Panc1 (cell line): ENCODE measurements at regions not wholly inside any gene's neighbourhood (a gene's known extent, or its start where the extent isn't known, plus 50 kb on each side); places are given as distances from the start of the nearest gene placed in this dataset.

Source experiments
- ATAC-seq: fragments of 200-7000 bp; cut with Tn5 transposase; 2 replicates; pipeline ENCODE4 v1.9.1; 2020; ENCODE audit warnings: mild to moderate bottlenecking, moderate library complexity
- BruUV-seq: library from RNA; stranded (reverse); fragments of 400-500 nt; replicated peaks from 2 replicates; lab custom pipeline; 2021; lab: Mats Ljungman, UMichigan
- CTCF ChIA-PET: fragments of 300-600 bp; sonication (Branson Sonifier 250); formaldehyde crosslinking; loops from one replicate; lab custom pipeline; 2022; ENCODE audit warnings: antibody characterized with exemption; lab: Charles Lee
- POLR2A ChIA-PET: fragments of 300-600 bp; sonication (Branson Sonifier 250); formaldehyde crosslinking; loops from one replicate; lab custom pipeline; 2022; ENCODE audit warnings: antibody characterized with exemption; lab: Charles Lee
- DNase-seq: peaks from one replicate; pipeline ENCODE4 v3.0.0-alpha.2; 2010; ENCODE audit warnings: low read depth, low spot score
- H3K27ac ChIP-seq: 2 replicates; pipeline ENCODE4 v1.5.1; 2011; ENCODE audit warnings: mild to moderate bottlenecking, low read length, inconsistent platforms
- H3K27me3 ChIP-seq: fragments of 200-500 bp; sonication (Bioruptor generic); 2 replicates; pipeline ENCODE4 v1.6.0; 2014; ENCODE audit warnings: low read length, inconsistent platforms; ENCODE audit not compliant: control insufficient read depth, insufficient read depth
- H3K36me3 ChIP-seq: fragments of 200-500 bp; sonication (Bioruptor generic); 2 replicates; pipeline ENCODE4 v1.5.1; 2014; ENCODE audit warnings: inconsistent platforms, mild to moderate bottlenecking, low read length, moderate library complexity; ENCODE audit not compliant: control insufficient read depth, insufficient read depth
- H3K4me1 ChIP-seq: 2 replicates; pipeline ENCODE4 v1.5.1; 2011; ENCODE audit warnings: inconsistent platforms, mild to moderate bottlenecking, low read length, moderate library complexity; ENCODE audit not compliant: control insufficient read depth, insufficient read depth
- H3K4me3 ChIP-seq, 2 experiments: 2 replicates each; pipeline ENCODE4 v1.5.1; 2011 to 2012; ENCODE audit warnings: low read depth in 2 of 2, low read length in 2 of 2, mild to moderate bottlenecking in 2 of 2, inconsistent platforms in 1 of 2, moderate library complexity in 1 of 2
- H3K9me3 ChIP-seq: fragments of 200-500 bp; sonication (Bioruptor generic); 2 replicates; pipeline ENCODE4 v1.5.1; 2014; ENCODE audit warnings: low read depth, mild to moderate bottlenecking, inconsistent platforms, low read length, moderate library complexity; ENCODE audit not compliant: control insufficient read depth, insufficient read depth
- POLR2AphosphoS5 ChIP-seq: IDR thresholded peaks from 2 replicates; pipeline ENCODE4 v1.6.1; 2012; ENCODE audit warnings: mild to moderate bottlenecking, low read depth, low read length, moderate library complexity
- SIN3A ChIP-seq: IDR thresholded peaks from 2 replicates; pipeline ENCODE4 v1.6.1; 2012; ENCODE audit warnings: low read depth, mild to moderate bottlenecking, low read length, moderate library complexity, borderline replicate concordance; ENCODE audit not compliant: insufficient read depth
- TCF7L2 ChIP-seq: IDR thresholded peaks from 2 replicates; pipeline ENCODE4 v1.6.1; 2011; ENCODE audit warnings: mild to moderate bottlenecking, low read depth, low read length, inconsistent platforms
- in situ Hi-C: cut with HindIII; loops from 2 replicates; pipeline ENCODE4 v1.10.0; 2016; ENCODE audit warnings: low sequenced_read_pairs, low pct_unique_long_range_greater_than_20kb
- intact Hi-C: fragments of 100-400 bp; cut with micrococcal nuclease; formaldehyde crosslinking; loops from one replicate; pipeline ENCODE4 v1.10.0; 2022; ENCODE audit not compliant: unreplicated experiment
- TF ChIP-seq, protein P1 (sequence below), 2 experiments: IDR thresholded peaks; 2 replicates each; pipeline ENCODE4 v1.6.1; 2011 to 2012; ENCODE audit warnings: low read depth in 2 of 2, control low read depth in 1 of 2, low read length in 1 of 2, mild to moderate bottlenecking in 1 of 2, moderate library complexity in 1 of 2; ENCODE audit not compliant: insufficient read depth in 1 of 2
- TF ChIP-seq, protein P2 (sequence below): fragments of 450-650 bp; IDR thresholded peaks from 2 replicates; pipeline ENCODE4 v1.5.1; 2017; ENCODE audit warnings: mild to moderate bottlenecking

DNA sequence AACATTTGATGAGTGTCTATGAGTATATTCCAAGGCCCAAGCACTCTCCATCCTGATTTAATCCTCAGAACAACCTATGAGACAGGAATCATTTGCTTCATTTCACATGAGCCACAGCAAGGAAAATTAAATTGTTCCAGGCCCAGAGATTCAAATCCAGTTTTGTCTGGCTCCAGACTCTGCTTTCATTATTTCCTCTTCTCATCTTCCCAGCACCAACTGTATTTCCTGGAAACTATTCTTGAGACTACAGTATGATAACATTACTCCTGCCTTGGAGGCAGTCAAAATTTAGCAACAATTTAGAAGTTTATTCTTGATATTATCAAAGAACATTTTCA, 194.5 kb downstream of the ZNF608 start:
- H3K4me1 ChIP-seq = peaks cover 5% of the 10 kb centered on the region
- no peaks in the 10 kb centered on the region for H3K36me3 ChIP-seq
- BruUV-seq = no TSS peak
- H3K4me3 ChIP-seq = no peak overlapping the region
- DNase-seq (no peak), ATAC-seq (no peak)
- no peaks in the 10 kb centered on the region for H3K9me3 ChIP-seq
- intact Hi-C loops = no loop called here
- no peak overlapping the region; the same call in 1 of the 2 replicates for H3K27ac ChIP-seq
- ChIA-PET POLR2A (no interaction called here), CTCF (no interaction called here)
- H3K27me3 ChIP-seq = no peaks in the 10 kb centered on the region
- TF ChIP-seq, protein P1, sequence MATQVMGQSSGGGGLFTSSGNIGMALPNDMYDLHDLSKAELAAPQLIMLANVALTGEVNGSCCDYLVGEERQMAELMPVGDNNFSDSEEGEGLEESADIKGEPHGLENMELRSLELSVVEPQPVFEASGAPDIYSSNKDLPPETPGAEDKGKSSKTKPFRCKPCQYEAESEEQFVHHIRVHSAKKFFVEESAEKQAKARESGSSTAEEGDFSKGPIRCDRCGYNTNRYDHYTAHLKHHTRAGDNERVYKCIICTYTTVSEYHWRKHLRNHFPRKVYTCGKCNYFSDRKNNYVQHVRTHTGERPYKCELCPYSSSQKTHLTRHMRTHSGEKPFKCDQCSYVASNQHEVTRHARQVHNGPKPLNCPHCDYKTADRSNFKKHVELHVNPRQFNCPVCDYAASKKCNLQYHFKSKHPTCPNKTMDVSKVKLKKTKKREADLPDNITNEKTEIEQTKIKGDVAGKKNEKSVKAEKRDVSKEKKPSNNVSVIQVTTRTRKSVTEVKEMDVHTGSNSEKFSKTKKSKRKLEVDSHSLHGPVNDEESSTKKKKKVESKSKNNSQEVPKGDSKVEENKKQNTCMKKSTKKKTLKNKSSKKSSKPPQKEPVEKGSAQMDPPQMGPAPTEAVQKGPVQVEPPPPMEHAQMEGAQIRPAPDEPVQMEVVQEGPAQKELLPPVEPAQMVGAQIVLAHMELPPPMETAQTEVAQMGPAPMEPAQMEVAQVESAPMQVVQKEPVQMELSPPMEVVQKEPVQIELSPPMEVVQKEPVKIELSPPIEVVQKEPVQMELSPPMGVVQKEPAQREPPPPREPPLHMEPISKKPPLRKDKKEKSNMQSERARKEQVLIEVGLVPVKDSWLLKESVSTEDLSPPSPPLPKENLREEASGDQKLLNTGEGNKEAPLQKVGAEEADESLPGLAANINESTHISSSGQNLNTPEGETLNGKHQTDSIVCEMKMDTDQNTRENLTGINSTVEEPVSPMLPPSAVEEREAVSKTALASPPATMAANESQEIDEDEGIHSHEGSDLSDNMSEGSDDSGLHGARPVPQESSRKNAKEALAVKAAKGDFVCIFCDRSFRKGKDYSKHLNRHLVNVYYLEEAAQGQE (IDR thresholded peaks at IDR 0.05; ENCODE audit: insufficient read depth in 1 of 2, low read depth in 2 of 2, low read length in 1 of 2) = no peak
- TF ChIP-seq, protein P2, sequence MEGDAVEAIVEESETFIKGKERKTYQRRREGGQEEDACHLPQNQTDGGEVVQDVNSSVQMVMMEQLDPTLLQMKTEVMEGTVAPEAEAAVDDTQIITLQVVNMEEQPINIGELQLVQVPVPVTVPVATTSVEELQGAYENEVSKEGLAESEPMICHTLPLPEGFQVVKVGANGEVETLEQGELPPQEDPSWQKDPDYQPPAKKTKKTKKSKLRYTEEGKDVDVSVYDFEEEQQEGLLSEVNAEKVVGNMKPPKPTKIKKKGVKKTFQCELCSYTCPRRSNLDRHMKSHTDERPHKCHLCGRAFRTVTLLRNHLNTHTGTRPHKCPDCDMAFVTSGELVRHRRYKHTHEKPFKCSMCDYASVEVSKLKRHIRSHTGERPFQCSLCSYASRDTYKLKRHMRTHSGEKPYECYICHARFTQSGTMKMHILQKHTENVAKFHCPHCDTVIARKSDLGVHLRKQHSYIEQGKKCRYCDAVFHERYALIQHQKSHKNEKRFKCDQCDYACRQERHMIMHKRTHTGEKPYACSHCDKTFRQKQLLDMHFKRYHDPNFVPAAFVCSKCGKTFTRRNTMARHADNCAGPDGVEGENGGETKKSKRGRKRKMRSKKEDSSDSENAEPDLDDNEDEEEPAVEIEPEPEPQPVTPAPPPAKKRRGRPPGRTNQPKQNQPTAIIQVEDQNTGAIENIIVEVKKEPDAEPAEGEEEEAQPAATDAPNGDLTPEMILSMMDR = no peak
- TF ChIP-seq TCF7L2 = no peak
- no peak for TF ChIP-seq SIN3A
- no peak for TF ChIP-seq POLR2AphosphoS5
- in situ Hi-C loops = no loop called here

DNA sequence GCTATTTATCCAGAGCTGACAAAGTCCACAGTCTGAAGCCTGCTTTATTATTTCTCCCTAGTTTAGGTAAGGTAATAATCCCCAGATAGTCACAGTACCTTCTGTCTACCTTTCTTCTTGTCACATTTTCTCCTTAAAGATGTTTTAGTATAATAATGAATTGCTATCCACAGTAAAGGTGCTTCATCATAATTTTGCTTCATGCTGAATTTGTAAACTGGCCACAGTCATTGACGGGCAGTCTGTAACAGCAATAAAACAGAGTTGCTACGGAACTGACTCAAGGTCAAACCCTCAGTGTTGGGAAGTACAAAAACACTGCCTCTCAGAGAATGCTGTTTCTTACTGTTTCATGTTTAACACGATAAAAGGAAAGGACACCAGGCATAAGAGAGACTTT, 195.7 kb downstream of the ZNF608 start:
- in situ Hi-C loops = no loop called here

More for the DNA sequence above, 195.7 kb downstream of the ZNF608 start:
- H3K27ac ChIP-seq = peak overlapping the region; percentile 46; the same call in 1 of the 2 replicates
- no peaks in the 10 kb centered on the region for H3K36me3 ChIP-seq
- intact Hi-C loops = no loop called here
- no peaks in the 10 kb centered on the region for H3K27me3 ChIP-seq
- TF ChIP-seq TCF7L2 (no peak), POLR2AphosphoS5 (no peak), SIN3A (no peak)
- TF ChIP-seq, protein P2 = no peak
- TF ChIP-seq, protein P1 (IDR thresholded peaks at IDR 0.05; ENCODE audit: insufficient read depth in 1 of 2, low read depth in 2 of 2, low read length in 1 of 2) = no peak
- no peak overlapping the region for H3K4me3 ChIP-seq
- DNase-seq = no peak
- H3K9me3 ChIP-seq = no peaks in the 10 kb centered on the region
- no TSS peak for BruUV-seq
- ChIA-PET POLR2A (no interaction called here), CTCF (interaction anchor here (0.6 kb wide), 1 partner anchor 446 kb away, joined by 3 read pairs; no protein-coding TSS in a partner anchor)
- ATAC-seq = no peak
- H3K4me1 ChIP-seq = peaks cover 5% of the 10 kb centered on the region
